COLO668 (cell line): ENCODE measurements at regions not wholly inside any gene's neighbourhood (a gene's known extent, or its start where the extent isn't known, plus 50 kb on each side); places are given as distances from the start of the nearest gene placed in this dataset.
"Not testable (repeated sequence)": the region's sequence is repeated elsewhere in the genome, so short reads cannot be mapped to it uniquely, and the experiment has no call there.

ENCODE experiments used
- DNase-seq: peaks from one replicate; lab custom pipeline; 2025; ENCODE audit not compliant: unreplicated experiment; lab: John Stamatoyannopoulos, UW

GRCh38 chr4:84231539-84232055, 267.5 kb downstream of the NKX6-1 start:
- no peak for DNase-seq

- no peak for DNase-seq
Observed at GRCh38 chr4:84224522-84224921, 274.6 kb downstream of the NKX6-1 start.

GRCh38 chr4:84221704-84222103, 277.4 kb downstream of the NKX6-1 start:
- no peak for DNase-seq

- no peak for DNase-seq
Observed at GRCh38 chr4:84220990-84221389, 278.1 kb downstream of the NKX6-1 start.

DNA sequence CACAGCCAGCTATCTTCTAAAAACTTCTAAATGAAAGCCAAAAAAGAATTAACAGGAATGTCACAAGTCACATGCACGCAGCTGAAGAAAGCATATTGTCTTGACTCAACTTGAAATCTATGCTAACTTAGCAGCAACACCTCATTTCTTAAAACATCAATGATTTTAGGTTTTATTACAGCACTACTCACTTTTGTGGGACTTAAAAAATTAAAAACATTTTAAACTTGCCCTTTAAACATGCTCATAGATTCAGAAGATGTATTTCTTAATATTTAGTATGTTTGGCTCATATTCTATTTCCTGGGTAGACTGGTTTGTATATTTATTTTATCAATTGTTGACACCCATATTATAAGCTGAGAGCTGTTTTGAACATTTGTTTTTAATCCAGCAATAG, 279.4 kb downstream of the NKX6-1 start:
- DNase-seq = no peak

- no peak for DNase-seq
Observed at GRCh38 chr4:84218031-84218430, 281.1 kb downstream of the NKX6-1 start.

GRCh38 chr4:84215217-84215616, 283.9 kb downstream of the NKX6-1 start:
- DNase-seq = no peak

- DNase-seq = not testable (repeated sequence)
Observed at GRCh38 chr4:84206226-84206625, 292.9 kb downstream of the NKX6-1 start.

DNA sequence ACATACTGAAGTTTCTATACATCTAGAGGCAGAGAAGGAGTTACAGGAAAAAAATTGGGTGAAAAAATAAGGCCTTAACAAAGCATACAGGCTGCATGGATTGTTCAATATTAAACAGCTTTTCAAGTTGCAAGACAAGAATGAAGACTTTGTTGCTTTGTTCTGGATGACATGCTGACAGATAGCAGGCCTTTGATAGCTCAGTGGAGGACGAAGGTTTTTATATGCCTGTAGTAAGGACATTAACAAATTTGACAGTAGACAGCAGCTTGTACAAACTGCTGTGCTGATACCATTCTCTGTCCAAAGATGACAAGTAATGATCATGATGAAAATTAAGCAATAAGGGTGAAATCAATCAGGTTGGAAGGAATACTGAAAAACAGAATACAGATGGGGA, 309.9 kb downstream of the NKX6-1 start:
- no peak for DNase-seq

GRCh38 chr4:84179409-84179808, 319.7 kb downstream of the NKX6-1 start:
- no peak for DNase-seq

DNA sequence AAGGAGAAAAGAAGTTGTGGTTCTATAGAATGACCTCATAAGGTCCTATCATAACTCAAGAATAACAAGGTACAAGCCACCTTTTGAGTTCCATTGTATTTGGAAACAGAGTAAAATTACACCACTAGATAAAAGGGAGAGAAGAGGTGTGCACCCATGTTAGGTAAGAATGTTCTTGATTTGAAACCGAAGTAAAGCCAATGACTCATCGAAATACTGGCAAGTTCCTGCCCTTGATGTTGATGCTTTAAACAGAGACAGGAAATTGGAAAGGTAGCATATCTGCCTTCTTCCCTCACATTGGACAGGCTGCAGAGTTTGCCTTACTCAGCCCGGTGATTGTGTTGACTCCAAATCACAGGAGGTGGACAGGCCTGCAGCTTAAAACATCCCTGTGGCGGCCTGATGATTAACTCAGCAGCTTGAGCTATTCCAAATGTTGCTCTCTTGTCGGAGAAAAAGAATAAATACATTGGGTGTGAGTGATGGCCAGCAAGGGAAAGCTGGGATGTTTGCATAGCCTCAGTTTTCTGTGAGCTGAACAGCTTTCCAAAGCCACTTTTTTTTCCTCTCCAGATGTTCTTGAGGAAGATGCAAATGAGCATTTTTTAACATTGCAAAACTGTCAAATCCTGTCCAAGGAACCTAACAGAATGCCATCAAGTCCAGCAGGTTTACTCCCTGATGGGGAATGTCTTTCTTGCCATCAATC, 321.1 kb downstream of the NKX6-1 start:
- DNase-seq = no peak

DNA sequence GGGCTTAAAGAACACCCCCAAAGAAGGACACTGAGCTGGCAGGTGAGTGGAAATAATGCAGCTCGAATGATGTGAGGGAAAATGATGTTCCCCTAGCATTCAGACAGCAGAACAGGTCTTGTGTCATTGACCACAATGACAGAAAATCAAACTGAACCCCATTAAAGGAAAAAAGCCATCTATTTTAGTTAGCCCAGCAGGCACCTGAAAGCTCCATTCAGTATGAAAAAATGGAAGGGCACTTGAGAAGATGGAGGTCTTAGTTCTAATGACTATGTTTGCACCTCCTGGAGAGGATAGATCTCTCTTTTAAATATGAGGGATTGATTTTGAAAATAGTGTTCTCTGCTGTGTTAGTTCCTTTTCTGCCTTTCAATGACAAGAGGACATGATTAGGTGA, 323.1 kb downstream of the NKX6-1 start:
- no peak for DNase-seq

GRCh38 chr4:84171871-84172270, 327.2 kb downstream of the NKX6-1 start:
- DNase-seq = no peak

- no peak for DNase-seq
Observed at GRCh38 chr4:84167564-84167963, 331.5 kb downstream of the NKX6-1 start.

DNA sequence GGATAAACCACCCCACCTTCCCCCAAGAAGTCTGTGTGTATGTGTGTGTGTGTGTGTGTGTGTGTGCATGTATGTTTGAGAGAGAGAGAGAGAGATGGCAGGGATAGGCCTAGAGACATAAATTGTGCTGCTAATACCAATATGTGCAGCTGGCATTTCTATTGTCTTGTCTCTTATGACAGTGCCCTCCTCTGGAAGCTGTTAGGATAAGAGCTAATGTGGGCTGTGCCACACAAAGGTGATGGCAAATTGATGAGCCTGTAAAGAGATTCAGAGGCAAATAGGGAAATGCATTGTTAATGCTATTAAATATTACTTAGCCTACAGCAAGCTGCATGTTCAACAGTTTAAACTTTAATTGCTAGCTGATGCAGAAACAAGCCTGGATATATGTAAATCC, 332.0 kb downstream of the NKX6-1 start:
- DNase-seq = no peak

DNA sequence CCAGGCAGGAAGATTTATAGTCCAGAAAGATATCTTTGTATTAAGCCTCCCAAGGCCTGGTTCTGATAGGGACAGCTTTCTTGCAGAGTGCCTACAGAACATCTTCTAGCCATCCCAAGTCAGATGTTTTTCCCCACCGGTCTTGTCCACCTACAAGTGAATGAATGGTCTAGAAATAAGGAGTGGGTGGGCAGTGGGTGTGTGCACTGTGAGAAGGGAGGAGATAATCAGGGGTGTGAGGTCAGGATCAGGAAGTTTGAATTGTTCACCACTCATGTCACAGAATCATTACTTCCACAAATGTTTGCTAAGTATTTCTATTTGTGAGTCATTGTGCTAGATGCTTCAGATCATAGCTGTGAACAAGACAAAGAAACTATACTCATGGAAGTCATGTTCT, 332.6 kb downstream of the NKX6-1 start:
- DNase-seq = no peak

DNA sequence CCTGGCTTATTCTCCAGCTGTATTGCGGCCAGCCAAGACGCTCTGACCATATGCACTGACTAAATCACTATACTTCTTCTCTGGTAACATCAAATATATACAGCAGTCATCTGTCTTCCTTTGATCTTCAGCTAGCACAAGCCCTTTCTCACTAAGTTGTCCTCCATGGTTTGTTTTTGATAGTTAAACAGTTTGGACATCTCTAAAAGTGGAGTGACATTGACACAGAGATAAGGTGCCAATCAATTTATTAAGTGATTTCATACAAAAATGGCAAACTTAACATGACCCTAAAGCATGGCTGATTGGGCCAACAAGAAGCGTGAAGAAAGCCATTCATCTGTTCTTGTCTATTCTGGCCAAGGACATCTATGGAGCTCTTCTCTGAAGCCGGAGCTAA, 334.9 kb downstream of the NKX6-1 start:
- no peak for DNase-seq

DNA sequence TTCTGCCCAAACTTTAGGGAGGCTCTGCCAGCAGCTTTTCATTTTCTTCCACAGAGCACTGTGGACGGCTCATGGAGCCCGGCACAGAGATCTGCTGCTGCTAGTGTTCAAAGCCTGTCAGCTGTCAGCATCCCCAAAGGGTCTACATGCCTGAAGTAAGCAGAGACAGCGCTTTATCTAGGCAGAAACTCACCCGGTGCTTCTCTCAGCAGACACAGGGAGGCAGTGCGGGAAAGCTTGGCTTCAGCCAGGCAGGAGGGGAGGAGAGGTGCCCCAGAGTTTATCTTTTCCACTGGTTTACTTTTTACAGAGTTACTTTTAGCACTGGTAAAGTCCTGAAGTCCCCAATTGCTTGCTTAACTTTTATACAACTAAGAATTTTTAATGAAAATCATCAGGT, 339.3 kb downstream of the NKX6-1 start:
- no peak for DNase-seq

DNA sequence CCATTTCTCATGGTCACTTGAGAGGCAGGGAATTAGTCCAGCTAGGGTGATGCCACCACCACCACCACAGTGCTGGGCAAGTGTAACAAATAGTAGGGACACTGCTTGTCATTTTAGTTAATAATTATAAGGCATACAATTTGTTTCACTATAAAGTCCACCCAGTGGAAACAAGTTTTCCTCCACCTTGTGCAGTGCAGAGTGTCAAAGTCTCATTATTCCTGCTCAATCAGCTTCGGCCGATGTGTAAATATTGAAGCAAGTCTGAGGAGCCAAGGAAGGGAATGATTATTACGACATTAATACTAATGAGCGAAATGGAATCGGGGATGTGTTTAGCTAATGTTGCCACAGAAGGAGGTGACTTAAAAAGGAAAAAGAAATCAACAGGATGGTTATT, 340.4 kb downstream of the NKX6-1 start:
- no peak for DNase-seq

- DNase-seq = no peak
Observed at GRCh38 chr4:84151574-84151973, 347.5 kb downstream of the NKX6-1 start.

DNA sequence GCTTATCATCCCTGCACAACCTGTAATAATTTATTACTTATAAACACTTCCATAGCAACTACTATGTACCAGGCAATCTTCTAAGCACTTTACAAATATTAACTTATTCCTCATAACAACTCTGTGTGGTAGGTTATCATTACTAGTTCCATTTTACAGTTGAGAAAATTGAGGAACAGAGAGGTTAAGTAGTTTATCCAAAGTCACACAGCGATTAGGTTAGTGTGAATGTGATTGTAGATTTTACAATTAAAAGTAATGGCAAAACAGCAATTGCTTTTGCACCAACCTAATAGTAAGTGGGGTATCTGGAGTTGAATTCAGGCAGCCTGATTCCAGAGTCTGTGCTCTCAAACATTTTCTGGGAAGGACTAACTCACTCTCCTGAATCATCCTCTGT, 348.9 kb downstream of the NKX6-1 start:
- DNase-seq = no peak

- DNase-seq = no peak
Observed at GRCh38 chr4:84147831-84148230, 351.3 kb downstream of the NKX6-1 start.

DNA sequence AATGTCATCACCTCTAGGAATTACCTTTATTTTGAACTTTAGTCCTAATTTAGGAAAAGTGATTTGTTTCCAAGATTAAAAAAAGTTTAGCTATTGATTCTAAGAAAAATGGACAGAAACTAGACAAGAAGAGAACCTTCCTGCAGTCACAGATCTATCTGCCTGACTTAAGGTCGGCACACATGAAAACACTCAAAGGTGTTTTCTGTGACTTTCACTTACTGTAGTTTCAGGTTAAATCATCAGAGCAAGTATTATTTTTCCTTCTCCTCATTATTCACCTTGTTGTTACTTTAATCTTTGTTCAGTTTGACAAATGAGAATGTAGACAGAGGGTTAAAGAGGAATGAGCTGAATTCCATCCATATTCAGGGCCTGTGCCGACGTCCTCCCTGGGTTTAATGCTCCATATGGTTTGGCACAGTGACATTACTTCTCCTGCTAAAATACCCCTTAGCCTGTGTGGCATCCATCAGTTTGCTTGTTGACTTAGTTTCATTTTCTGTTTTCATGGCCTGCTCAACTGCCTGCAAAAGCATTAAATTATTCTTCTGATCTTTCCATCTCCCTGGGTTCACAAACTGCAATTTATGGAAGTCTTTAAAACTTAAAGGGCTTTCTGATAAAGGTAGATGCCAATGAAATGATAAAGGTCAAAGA, 352.7 kb downstream of the NKX6-1 start:
- no peak for DNase-seq
